Left ventricle myocardium inferior (tissue), 1 donor: ENCODE measurements at regions not wholly inside any gene's neighbourhood (a gene's known extent, or its start where the extent isn't known, plus 50 kb on each side); places are given as distances from the start of the nearest gene placed in this dataset.

Source experiments
- DNase-seq: peaks from one replicate; pipeline ENCODE4 v3.0.0-alpha.2; 2020
- H3K27ac ChIP-seq: fragments of 200-600 bp; replicated peaks from 2 replicates; pipeline ENCODE4 v1.8.0; 2021
- H3K27me3 ChIP-seq: fragments of 200-600 bp; 2 replicates; pipeline ENCODE4 v1.8.0; 2021; ENCODE audit warnings: low read depth
- H3K36me3 ChIP-seq: fragments of 200-600 bp; 2 replicates; pipeline ENCODE4 v1.8.0; 2021
- H3K4me1 ChIP-seq: fragments of 200-600 bp; 2 replicates; pipeline ENCODE4 v1.8.0; 2021
- H3K4me3 ChIP-seq: fragments of 200-600 bp; 2 replicates; pipeline ENCODE4 v1.8.0; 2021; ENCODE audit warnings: mild to moderate bottlenecking, moderate library complexity
- H3K9me3 ChIP-seq: fragments of 200-600 bp; replicated peaks from 2 replicates; pipeline ENCODE4 v1.8.0; 2021
- intact Hi-C: fragments of 100-400 bp; cut with micrococcal nuclease; formaldehyde crosslinking; loops from one replicate; pipeline ENCODE4 v1.11.0; 2022
- TF ChIP-seq, protein P1 (sequence below): fragments of 200-600 bp; IDR thresholded peaks from 2 replicates; pipeline ENCODE4 v1.8.0; 2021; ENCODE audit warnings: antibody characterized with exemption, mild to moderate bottlenecking, borderline replicate concordance
- donor health status: DM: no; HTN: yes; CAD: no; lungs with severe emphysema.

GRCh38 chr10:8297107-8297506 lies 242.6 kb downstream of the GATA3 start:
- Histone ChIP-seq H3K4me3 (no peak overlapping the region), H3K27me3 (peaks cover 28% of the 10 kb centered on the region), H3K36me3 (no peaks in the 10 kb centered on the region), H3K27ac (no peak overlapping the region), H3K4me1 (no peaks in the 10 kb centered on the region), H3K9me3 (no peaks in the 10 kb centered on the region)
- no peak for DNase-seq
- intact Hi-C loops: no loop called here
- TF ChIP-seq, protein P1, sequence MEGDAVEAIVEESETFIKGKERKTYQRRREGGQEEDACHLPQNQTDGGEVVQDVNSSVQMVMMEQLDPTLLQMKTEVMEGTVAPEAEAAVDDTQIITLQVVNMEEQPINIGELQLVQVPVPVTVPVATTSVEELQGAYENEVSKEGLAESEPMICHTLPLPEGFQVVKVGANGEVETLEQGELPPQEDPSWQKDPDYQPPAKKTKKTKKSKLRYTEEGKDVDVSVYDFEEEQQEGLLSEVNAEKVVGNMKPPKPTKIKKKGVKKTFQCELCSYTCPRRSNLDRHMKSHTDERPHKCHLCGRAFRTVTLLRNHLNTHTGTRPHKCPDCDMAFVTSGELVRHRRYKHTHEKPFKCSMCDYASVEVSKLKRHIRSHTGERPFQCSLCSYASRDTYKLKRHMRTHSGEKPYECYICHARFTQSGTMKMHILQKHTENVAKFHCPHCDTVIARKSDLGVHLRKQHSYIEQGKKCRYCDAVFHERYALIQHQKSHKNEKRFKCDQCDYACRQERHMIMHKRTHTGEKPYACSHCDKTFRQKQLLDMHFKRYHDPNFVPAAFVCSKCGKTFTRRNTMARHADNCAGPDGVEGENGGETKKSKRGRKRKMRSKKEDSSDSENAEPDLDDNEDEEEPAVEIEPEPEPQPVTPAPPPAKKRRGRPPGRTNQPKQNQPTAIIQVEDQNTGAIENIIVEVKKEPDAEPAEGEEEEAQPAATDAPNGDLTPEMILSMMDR: no peak

- Histone ChIP-seq H3K36me3 (no peaks in the 10 kb centered on the region), H3K9me3 (no peaks in the 10 kb centered on the region), H3K4me1 (no peaks in the 10 kb centered on the region), H3K27ac (no peak overlapping the region), H3K27me3 (peaks cover 28% of the 10 kb centered on the region), H3K4me3 (no peak overlapping the region)
- DNase-seq: no peak
- intact Hi-C loops: no loop called here
- TF ChIP-seq, protein P1: no peak
Measured at GRCh38 chr10:8297959-8298358, 243.5 kb downstream of the GATA3 start.

DNA sequence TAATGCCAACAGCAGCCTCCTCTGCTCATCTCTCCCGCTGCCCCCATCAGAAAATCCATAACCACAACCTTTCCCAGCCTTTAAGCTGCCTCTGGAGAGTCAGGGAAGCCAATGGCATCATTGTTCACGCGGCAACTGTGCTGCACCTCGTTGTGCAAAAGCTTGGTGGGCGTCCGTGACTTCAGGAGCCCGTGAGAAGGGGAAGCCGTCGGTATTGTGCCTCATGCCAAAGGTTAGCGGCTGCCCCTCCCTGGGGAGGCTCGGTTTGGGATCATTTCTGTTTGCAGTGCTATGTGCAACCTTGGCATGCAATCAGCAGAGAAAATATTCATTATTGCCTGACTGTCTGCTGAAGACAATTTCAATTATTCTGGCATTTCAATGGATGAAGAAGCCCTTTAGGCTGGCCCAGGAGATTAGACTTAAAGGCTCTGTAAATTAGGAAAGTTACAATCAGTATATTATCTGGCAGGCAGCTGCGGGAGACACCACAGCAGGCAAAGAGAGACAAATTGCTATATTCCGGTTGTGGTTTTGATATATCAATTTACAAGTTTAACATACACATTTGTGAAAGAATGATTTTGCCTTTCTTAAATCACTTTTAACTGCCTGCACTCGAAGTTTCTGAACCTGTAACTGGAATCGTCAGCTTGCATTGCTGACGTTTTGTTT lies 244.5 kb downstream of the GATA3 start:
- Histone ChIP-seq H3K4me3 (no peak overlapping the region), H3K36me3 (no peaks in the 10 kb centered on the region), H3K27me3 (peaks cover 30% of the 10 kb centered on the region), H3K4me1 (no peaks in the 10 kb centered on the region), H3K9me3 (no peaks in the 10 kb centered on the region), H3K27ac (no peak overlapping the region)
- TF ChIP-seq, protein P1: no peak
- no peak for DNase-seq
- intact Hi-C loops: no loop called here

DNA sequence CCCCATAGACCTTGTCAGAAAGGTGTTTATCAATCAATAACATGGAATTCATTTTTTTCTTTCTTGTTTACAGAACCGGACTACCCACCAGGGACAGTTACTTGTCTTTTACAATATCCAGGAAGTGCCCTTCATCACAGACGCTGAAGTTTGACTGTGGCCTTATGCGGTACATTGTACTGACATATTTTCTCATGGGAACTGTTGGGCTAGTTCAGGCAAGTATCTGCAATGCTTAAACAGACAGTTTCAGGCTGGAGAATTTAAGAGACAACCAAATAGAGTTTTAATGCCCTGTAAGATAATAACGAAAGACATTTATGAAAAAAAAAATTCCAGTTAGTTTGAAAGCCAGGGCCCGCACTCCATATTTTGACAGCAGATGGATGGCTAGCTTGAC lies 246.4 kb downstream of the GATA3 start:
- H3K9me3 ChIP-seq: no peaks in the 10 kb centered on the region
- H3K27ac ChIP-seq: no peak overlapping the region
- TF ChIP-seq, protein P1: no peak
- no peaks in the 10 kb centered on the region for H3K36me3 ChIP-seq
- no peaks in the 10 kb centered on the region for H3K4me1 ChIP-seq
- peaks cover 30% of the 10 kb centered on the region for H3K27me3 ChIP-seq
- intact Hi-C loops: no loop called here
- DNase-seq: no peak
- no peak overlapping the region for H3K4me3 ChIP-seq

DNA sequence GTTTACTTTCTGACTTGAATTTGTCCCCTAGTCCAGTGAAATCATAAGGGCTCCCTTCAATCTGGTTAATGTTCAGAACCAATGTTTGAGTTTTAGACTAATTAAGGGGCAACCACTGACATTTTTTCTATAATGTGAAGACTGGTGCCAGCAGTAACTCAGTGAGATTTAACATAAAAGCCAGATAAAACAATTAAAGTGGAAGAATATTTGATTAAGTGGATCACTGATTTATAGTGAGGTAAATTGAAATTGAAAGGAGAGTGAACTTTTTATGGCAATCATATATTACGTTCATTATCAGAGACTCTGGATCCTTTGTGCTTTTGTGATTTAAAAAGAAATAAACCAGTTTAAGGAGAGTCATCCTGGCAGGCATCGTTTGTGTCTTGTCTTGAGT lies 246.8 kb downstream of the GATA3 start:
- peaks cover 27% of the 10 kb centered on the region for H3K27me3 ChIP-seq
- H3K4me3 ChIP-seq: no peak overlapping the region
- H3K36me3 ChIP-seq: no peaks in the 10 kb centered on the region
- no peak overlapping the region for H3K27ac ChIP-seq
- no peaks in the 10 kb centered on the region for H3K9me3 ChIP-seq
- intact Hi-C loops: no loop called here
- TF ChIP-seq, protein P1: no peak
- no peak for DNase-seq
- no peaks in the 10 kb centered on the region for H3K4me1 ChIP-seq
